GM18907 (cell line): ENCODE measurements at regions not wholly inside any gene's neighbourhood (a gene's known extent, or its start where the extent isn't known, plus 50 kb on each side); places are given as distances from the start of the nearest gene placed in this dataset.
A peak's percentile ranks its signal among the peaks of the same experiment; 100 is the strongest.

Experiments
- ATAC-seq: cut with Tn5 transposase; IDR thresholded peaks from one replicate; pipeline ENCODE4 v1.9.1; 2021; ENCODE audit warnings: mild to moderate bottlenecking, moderate library complexity; ENCODE audit not compliant: unreplicated experiment

GRCh38 chr5:116363780-116364179 is 210.8 kb downstream of the SEMA6A start:
- no peak for ATAC-seq

- ATAC-seq: no peak
These were observed 212.5 kb downstream of the SEMA6A start for GRCh38 chr5:116361979-116362577.

- no peak for ATAC-seq
These were observed 213.3 kb downstream of the SEMA6A start for GRCh38 chr5:116361171-116361967.

GRCh38 chr5:116360008-116360853 is 214.4 kb downstream of the SEMA6A start:
- ATAC-seq: no peak

GRCh38 chr5:116359592-116359991 is 215.0 kb downstream of the SEMA6A start:
- no peak for ATAC-seq

GRCh38 chr5:116358911-116359418 is 215.7 kb downstream of the SEMA6A start:
- peak; percentile 99 for ATAC-seq

- ATAC-seq: no peak
These were observed 216.6 kb downstream of the SEMA6A start for GRCh38 chr5:116358015-116358523.

- ATAC-seq: no peak
These were observed 218.6 kb downstream of the SEMA6A start for GRCh38 chr5:116355819-116356601.

- no peak for ATAC-seq
These were observed 219.9 kb downstream of the SEMA6A start for GRCh38 chr5:116354699-116355098.

- no peak for ATAC-seq
These were observed 227.0 kb downstream of the SEMA6A start for GRCh38 chr5:116347657-116348056.

GRCh38 chr5:116343961-116344360 is 230.7 kb downstream of the SEMA6A start:
- ATAC-seq: no peak
